WTC11 (cell line): ENCODE measurements at regions not wholly inside any gene's neighbourhood (a gene's known extent, or its start where the extent isn't known, plus 50 kb on each side); places are given as distances from the start of the nearest gene placed in this dataset.

Experiments used
- ATAC-seq: fragments of 200-7000 bp; cut with Tn5 transposase; 2 replicates; pipeline ENCODE4 v1.10.0; 2021; ENCODE audit warnings: mild to moderate bottlenecking, moderate library complexity
- CTCF ChIA-PET: fragments of 300-600 bp; sonication (Branson Sonifier 250); formaldehyde crosslinking; loops from one replicate; lab custom pipeline; 2021; ENCODE audit warnings: antibody characterized with exemption; lab: Charles Lee
- POLR2A ChIA-PET: fragments of 350-600 bp; sonication (Branson Sonifier 250); formaldehyde crosslinking; loops from one replicate; lab custom pipeline; 2021; ENCODE audit warnings: antibody characterized with exemption; lab: Charles Lee
- DNase-seq: peaks from one replicate; pipeline ENCODE4 v3.0.0; 2021; ENCODE audit warnings: low spot score
- H3K27ac Mint-ChIP-seq: 2 replicates; pipeline ENCODE4 v1.8.0; 2021; ENCODE audit warnings: mixed read lengths
- H3K27me3 Mint-ChIP-seq: 2 replicates; pipeline ENCODE4 v1.8.0; 2021; ENCODE audit warnings: low read depth, mild to moderate bottlenecking, moderate library complexity, mixed read lengths
- H3K36me3 Mint-ChIP-seq: 2 replicates; pipeline ENCODE4 v1.8.0; 2021; ENCODE audit warnings: mixed read lengths
- H3K4me1 Mint-ChIP-seq: 2 replicates; pipeline ENCODE4 v1.8.0; 2022; ENCODE audit warnings: mixed read lengths
- H3K4me3 Mint-ChIP-seq: 2 replicates; pipeline ENCODE4 v1.8.0; 2021; ENCODE audit warnings: mild to moderate bottlenecking, moderate library complexity, mixed read lengths
- H3K9me3 Mint-ChIP-seq: 2 replicates; pipeline ENCODE4 v1.8.0; 2021; ENCODE audit warnings: mixed read lengths
- E2F5 ChIP-seq: sonication (generic); formaldehyde crosslinking; IDR thresholded peaks from 2 replicates; pipeline ENCODE4 v1.8.1; 2022; ENCODE audit warnings: mild to moderate bottlenecking, moderate library complexity, missing genetic modification reagents
- FOXK1 ChIP-seq: sonication (generic); formaldehyde crosslinking; IDR thresholded peaks from 2 replicates; pipeline ENCODE4 v1.8.0; 2022; ENCODE audit warnings: mild to moderate bottlenecking, moderate library complexity, missing genetic modification reagents
- GABPB1 ChIP-seq: sonication (generic); formaldehyde crosslinking; IDR thresholded peaks from 2 replicates; pipeline ENCODE4 v1.8.1; 2023; ENCODE audit warnings: mild to moderate bottlenecking, missing genetic modification reagents
- HMGA2 ChIP-seq: fragments of 250-450 bp; sonication (Bioruptor Pico); IDR thresholded peaks from 2 replicates; pipeline ENCODE4 v1.4.0; 2021; ENCODE audit warnings: mild to moderate bottlenecking, moderate library complexity
- HMGXB4 ChIP-seq: sonication (generic); formaldehyde crosslinking; IDR thresholded peaks from 2 replicates; pipeline ENCODE4 v1.8.1; 2023; ENCODE audit warnings: mild to moderate bottlenecking, moderate library complexity, missing genetic modification reagents
- NFYB ChIP-seq: sonication (generic); formaldehyde crosslinking; conservative IDR thresholded peaks from 2 replicates; pipeline ENCODE4 v1.8.0; 2022; ENCODE audit warnings: low read depth, missing genetic modification reagents
- NR2C2 ChIP-seq: sonication (generic); formaldehyde crosslinking; IDR thresholded peaks from 2 replicates; pipeline ENCODE4 v1.8.0; 2022; ENCODE audit warnings: mild to moderate bottlenecking, missing genetic modification reagents
- RELA ChIP-seq: sonication (generic); formaldehyde crosslinking; IDR thresholded peaks from 2 replicates; pipeline ENCODE4 v1.8.1; 2022; ENCODE audit warnings: missing genetic modification reagents, mild to moderate bottlenecking, borderline replicate concordance
- SMAD4 ChIP-seq: sonication (generic); formaldehyde crosslinking; IDR thresholded peaks from 2 replicates; pipeline ENCODE4 v1.8.0; 2022; ENCODE audit warnings: mild to moderate bottlenecking, missing genetic modification reagents
- STAT6 ChIP-seq: sonication (generic); formaldehyde crosslinking; conservative IDR thresholded peaks from 2 replicates; pipeline ENCODE4 v1.8.1; 2023; ENCODE audit warnings: mild to moderate bottlenecking, low read depth, missing genetic modification reagents, moderate library complexity
- USF2 ChIP-seq: sonication (generic); formaldehyde crosslinking; IDR thresholded peaks from 2 replicates; pipeline ENCODE4 v1.8.1; 2023; ENCODE audit warnings: mild to moderate bottlenecking, missing genetic modification reagents, moderate library complexity
- ZNF121 ChIP-seq: sonication (generic); formaldehyde crosslinking; IDR thresholded peaks from 2 replicates; pipeline ENCODE4 v1.8.0; 2023; ENCODE audit warnings: missing genetic modification reagents
- ZNF138 ChIP-seq: sonication (generic); formaldehyde crosslinking; conservative IDR thresholded peaks from 2 replicates; pipeline ENCODE4 v1.8.1; 2022; ENCODE audit warnings: mild to moderate bottlenecking, moderate library complexity, missing genetic modification reagents
- ZNF512 ChIP-seq: sonication (generic); formaldehyde crosslinking; IDR thresholded peaks from 2 replicates; pipeline ENCODE4 v1.8.1; 2022; ENCODE audit warnings: missing genetic modification reagents, borderline replicate concordance

- no peak for TF ChIP-seq NR2C2 (CRISPR knock-in tag)
- TF ChIP-seq ZNF121 (CRISPR knock-in tag) = no peak
- TF ChIP-seq SMAD4 (CRISPR knock-in tag) = no peak
- no peak for TF ChIP-seq ZNF512 (CRISPR knock-in tag)
- no peak for TF ChIP-seq HMGA2 (CRISPR knock-in tag)
- no peak for TF ChIP-seq STAT6 (CRISPR knock-in tag)
- no peak for TF ChIP-seq RELA (CRISPR knock-in tag)
- no peak for TF ChIP-seq FOXK1
- no peak for TF ChIP-seq ZNF138 (CRISPR knock-in tag)
- no peak for TF ChIP-seq E2F5 (CRISPR knock-in tag)
- TF ChIP-seq, all 79 proteins: peak for 0
- ATAC-seq (no peak; the same call in 1 of the 2 replicates), DNase-seq (no peak)
- no peak overlapping the region for H3K27ac Mint-ChIP-seq
- H3K4me3 Mint-ChIP-seq = no peak overlapping the region
- no peaks in the 10 kb centered on the region for H3K36me3 Mint-ChIP-seq
- no peaks in the 10 kb centered on the region for H3K9me3 Mint-ChIP-seq
- POLR2A ChIA-PET = interaction anchor here (0.6 kb wide), 1 partner anchor 182 kb away, joined by 3 read pairs; no protein-coding TSS in a partner anchor
- no peaks in the 10 kb centered on the region for H3K27me3 Mint-ChIP-seq
- CTCF ChIA-PET = interaction anchor here (1.1 to 2.1 kb wide), 3 partner anchors 9 to 232 kb away, joined by 3 to 6 read pairs (median 4); no protein-coding TSS in a partner anchor
- peaks cover 14% of the 10 kb centered on the region for H3K4me1 Mint-ChIP-seq
Measured at GRCh38 chr5:72013766-72014624, 93.3 kb upstream of the MAP1B start.

- TF ChIP-seq HMGXB4 (CRISPR knock-in tag) (no peak), USF2 (CRISPR knock-in tag) (peak; percentile 51; the same call in 1 of the 2 replicates), GABPB1 (CRISPR knock-in tag) (no peak), NFYB (CRISPR knock-in tag) (peak; percentile 75)
- no peak overlapping the region for H3K4me3 Mint-ChIP-seq
- no peaks in the 10 kb centered on the region for H3K36me3 Mint-ChIP-seq
- no peak overlapping the region for H3K27ac Mint-ChIP-seq
- ChIA-PET POLR2A (no interaction called here), CTCF (interaction anchor here (1.3 to 2.1 kb wide), 2 partner anchors 232 to 233 kb away, joined by 4 to 6 read pairs; no protein-coding TSS in a partner anchor)
- H3K9me3 Mint-ChIP-seq = no peaks in the 10 kb centered on the region
- DNase-seq (no peak), ATAC-seq (peak; percentile 45)
- H3K27me3 Mint-ChIP-seq = no peaks in the 10 kb centered on the region
- H3K4me1 Mint-ChIP-seq = peaks cover 8% of the 10 kb centered on the region
Measured at GRCh38 chr5:72015103-72015548, 92.1 kb upstream of the MAP1B start.
